Gastrocnemius medialis (tissue), 4 donors: ENCODE measurements at regions not wholly inside any gene's neighbourhood (a gene's known extent, or its start where the extent isn't known, plus 50 kb on each side); places are given as distances from the start of the nearest gene placed in this dataset.

Source experiments
- ATAC-seq, 2 donors: fragments of 150-250 bp; one replicate each; pipeline ENCODE4 v1.9.1; 2016
- DNase-seq, 2 donors: peaks; one replicate each; pipeline ENCODE4 v3.0.0-alpha.2; 2019
- H3K27ac ChIP-seq, 4 donors: fragments of 200-600 bp; sonication (generic); 1 replicate in 1 of 4; 2 replicates in 3 of 4; pipeline ENCODE4 v1.5.1; 2016 to 2018; ENCODE audit warnings: mild to moderate bottlenecking in 2 of 4, moderate library complexity in 1 of 4
- H3K27me3 ChIP-seq, 3 donors: fragments of 200-600 bp; sonication (generic) in 2 of 3; 1 replicate in 1 of 3; 2 replicates in 2 of 3; pipeline versions ENCODE4 v1.5.1 to v1.6.0; 2016 to 2019; ENCODE audit warnings: mild to moderate bottlenecking in 1 of 3, moderate library complexity in 1 of 3
- H3K36me3 ChIP-seq, 2 donors: fragments of 200-600 bp; sonication (generic) in 1 of 2; one replicate each; pipeline ENCODE4 v1.5.1; 2017 to 2018
- H3K4me1 ChIP-seq, 2 donors: fragments of 200-600 bp; sonication (generic) in 1 of 2; one replicate each; pipeline ENCODE4 v1.5.1; 2016 to 2017; ENCODE audit warnings: mild to moderate bottlenecking in 2 of 2
- H3K4me3 ChIP-seq, 4 donors: fragments of 200-600 bp; sonication (generic) in 3 of 4; 1 replicate in 1 of 4; 2 replicates in 3 of 4; pipeline ENCODE4 v1.5.1; 2016 to 2019; ENCODE audit warnings: mild to moderate bottlenecking in 2 of 4
- H3K9me3 ChIP-seq, 3 donors: fragments of 200-600 bp; sonication (generic) in 2 of 3; 1 replicate in 1 of 3; 2 replicates in 2 of 3; pipeline ENCODE4 v1.5.1; 2016 to 2019
- POLR2A ChIP-seq, 2 donors: fragments of 450-650 bp; IDR thresholded peaks; one replicate each; pipeline ENCODE4 v1.6.1; 2017; ENCODE audit warnings: antibody characterized with exemption in 2 of 2, mild to moderate bottlenecking in 2 of 2, moderate library complexity in 2 of 2
- in situ Hi-C, 4 donors: fragments of 200-750 bp; cut with MboI; loops; one replicate each; pipeline versions ENCODE4 v1.15.0 to v1.8.0; 2017; ENCODE audit warnings: low sequenced_read_pairs in 4 of 4
- intact Hi-C: fragments of 100-400 bp; cut with DNase I; formaldehyde crosslinking; loops from one replicate; pipeline ENCODE4 v1.15.1; 2023; ENCODE audit warnings: low total_unique reads
- TF ChIP-seq, protein P1 (sequence below), 5 experiments: fragments of 450-650 bp in 3 of 5; fragments of 200-600 bp in 2 of 5; sonication (generic) in 2 of 5; IDR thresholded peaks in 4 of 5; conservative IDR thresholded peaks in 1 of 5; 1 replicate in 4 of 5; 2 replicates in 1 of 5; pipeline ENCODE4 v1.5.1; 2016 to 2019; ENCODE audit warnings: antibody characterized with exemption in 5 of 5, mild to moderate bottlenecking in 3 of 5, moderate library complexity in 3 of 5

DNA sequence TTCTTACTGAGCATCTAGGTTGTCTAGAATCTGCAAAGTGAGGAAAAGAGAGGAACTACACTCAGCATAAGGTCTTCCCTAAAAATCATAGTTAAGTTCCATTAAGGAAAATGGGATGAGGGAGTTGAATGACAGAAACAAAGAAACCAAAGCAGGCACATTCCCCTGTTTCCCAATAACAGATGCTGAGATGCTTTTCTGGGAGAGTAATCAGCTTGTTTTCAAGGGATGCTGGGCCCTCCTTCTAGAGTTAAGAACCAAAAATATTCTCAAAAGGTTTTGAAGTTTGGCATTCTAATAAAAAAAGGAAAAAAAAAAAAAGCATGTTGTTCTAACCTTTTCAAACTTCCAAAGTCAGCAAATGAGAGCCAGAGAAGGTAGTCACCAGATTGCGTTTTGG lies 105.2 kb upstream of the ZNF648 start:
- Histone ChIP-seq H3K27me3 (no peaks in the 10 kb centered on the region), H3K4me3 (no peak overlapping the region), H3K36me3 (no peaks in the 10 kb centered on the region), H3K4me1 (peaks cover 17 to 22% of the 10 kb centered on the region in 2 donors), H3K9me3 (no peaks in the 10 kb centered on the region), H3K27ac (no peak overlapping the region)
- TF ChIP-seq, protein P1, sequence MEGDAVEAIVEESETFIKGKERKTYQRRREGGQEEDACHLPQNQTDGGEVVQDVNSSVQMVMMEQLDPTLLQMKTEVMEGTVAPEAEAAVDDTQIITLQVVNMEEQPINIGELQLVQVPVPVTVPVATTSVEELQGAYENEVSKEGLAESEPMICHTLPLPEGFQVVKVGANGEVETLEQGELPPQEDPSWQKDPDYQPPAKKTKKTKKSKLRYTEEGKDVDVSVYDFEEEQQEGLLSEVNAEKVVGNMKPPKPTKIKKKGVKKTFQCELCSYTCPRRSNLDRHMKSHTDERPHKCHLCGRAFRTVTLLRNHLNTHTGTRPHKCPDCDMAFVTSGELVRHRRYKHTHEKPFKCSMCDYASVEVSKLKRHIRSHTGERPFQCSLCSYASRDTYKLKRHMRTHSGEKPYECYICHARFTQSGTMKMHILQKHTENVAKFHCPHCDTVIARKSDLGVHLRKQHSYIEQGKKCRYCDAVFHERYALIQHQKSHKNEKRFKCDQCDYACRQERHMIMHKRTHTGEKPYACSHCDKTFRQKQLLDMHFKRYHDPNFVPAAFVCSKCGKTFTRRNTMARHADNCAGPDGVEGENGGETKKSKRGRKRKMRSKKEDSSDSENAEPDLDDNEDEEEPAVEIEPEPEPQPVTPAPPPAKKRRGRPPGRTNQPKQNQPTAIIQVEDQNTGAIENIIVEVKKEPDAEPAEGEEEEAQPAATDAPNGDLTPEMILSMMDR (IDR thresholded peaks at IDR 0.05 in 4 of 5, conservative IDR thresholded peaks at IDR 0.05 in 1 of 5): no peak
- TF ChIP-seq POLR2A (IDR thresholded peaks at IDR 0.05): no peak
- DNase-seq: no peak
- in situ Hi-C loops: no loop called here
- intact Hi-C loops: no loop called here
- ATAC-seq: no peak

DNA sequence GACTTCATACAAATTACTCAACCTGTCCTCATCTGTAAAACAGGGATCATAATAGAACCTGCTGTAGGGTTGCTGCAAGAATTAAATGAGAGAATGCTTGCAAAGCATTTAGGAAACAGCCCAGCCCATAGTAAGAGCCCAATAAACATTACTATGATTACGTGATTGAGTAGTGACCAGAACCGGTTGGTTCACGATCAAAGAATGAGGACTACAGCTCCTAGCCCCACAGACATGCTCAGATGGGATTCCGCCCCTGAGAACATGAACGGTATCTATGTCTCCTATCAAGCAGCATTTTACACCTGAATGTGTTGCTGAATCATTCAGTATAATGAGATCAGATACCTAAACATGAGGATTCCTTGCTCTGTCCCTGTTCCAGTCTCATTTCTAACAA lies 104.8 kb upstream of the ZNF648 start:
- no peaks in the 10 kb centered on the region for H3K27me3 ChIP-seq
- H3K4me3 ChIP-seq: no peak overlapping the region
- no peak for ATAC-seq
- intact Hi-C loops (no loop called here), in situ Hi-C loops (no loop called here)
- DNase-seq: no peak
- no peak overlapping the region for H3K27ac ChIP-seq
- no peaks in the 10 kb centered on the region for H3K36me3 ChIP-seq
- TF ChIP-seq POLR2A (IDR thresholded peaks at IDR 0.05): no peak
- TF ChIP-seq, protein P1 (IDR thresholded peaks at IDR 0.05 in 4 of 5, conservative IDR thresholded peaks at IDR 0.05 in 1 of 5): no peak
- H3K9me3 ChIP-seq: no peaks in the 10 kb centered on the region
- H3K4me1 ChIP-seq: peaks cover 17 to 20% of the 10 kb centered on the region in 2 donors

GRCh38 chr1:182164273-182164672 lies 102.8 kb upstream of the ZNF648 start:
- ATAC-seq (peak; percentile 22 to 40), DNase-seq (peak in 1 of 2 donors; percentile 43)
- no peaks in the 10 kb centered on the region for H3K36me3 ChIP-seq
- peak overlapping the region; percentile 53 to 66 (median 62) for H3K27ac ChIP-seq
- no peaks in the 10 kb centered on the region for H3K9me3 ChIP-seq
- H3K4me3 ChIP-seq: no peak overlapping the region
- TF ChIP-seq, protein P1 (IDR thresholded peaks at IDR 0.05 in 4 of 5, conservative IDR thresholded peaks at IDR 0.05 in 1 of 5): no peak
- TF ChIP-seq POLR2A (IDR thresholded peaks at IDR 0.05): no peak
- in situ Hi-C loops (no loop called here), intact Hi-C loops (no loop called here)
- H3K4me1 ChIP-seq: peaks cover 12 to 16% of the 10 kb centered on the region in 2 donors
- H3K27me3 ChIP-seq: no peaks in the 10 kb centered on the region

DNA sequence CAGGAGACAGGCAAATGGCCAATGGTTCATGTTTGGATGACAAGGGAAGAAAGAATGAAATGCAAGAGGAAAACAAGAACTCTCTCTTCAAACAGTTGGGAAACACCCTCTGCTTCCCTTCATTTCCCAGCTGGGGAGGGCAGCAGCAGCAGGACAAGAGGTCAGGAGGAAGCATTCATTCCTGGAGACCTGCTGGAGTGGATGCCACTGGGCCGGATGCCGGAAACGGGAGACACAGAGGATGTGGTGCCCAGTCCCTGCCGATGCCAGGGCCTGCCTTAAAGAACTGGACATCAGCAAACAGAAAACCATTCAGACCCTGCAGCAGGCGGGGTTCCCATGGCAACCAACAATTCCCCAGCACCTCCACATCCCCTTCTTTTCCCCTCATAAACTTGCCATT lies 102.3 kb upstream of the ZNF648 start:
- in situ Hi-C loops (no loop called here), intact Hi-C loops (no loop called here)
- Histone ChIP-seq H3K27me3 (no peaks in the 10 kb centered on the region), H3K36me3 (no peaks in the 10 kb centered on the region), H3K27ac (peak overlapping the region; percentile 53 to 66 (median 62)), H3K9me3 (no peaks in the 10 kb centered on the region), H3K4me1 (peaks cover 12 to 16% of the 10 kb centered on the region in 2 donors), H3K4me3 (no peak overlapping the region)
- TF ChIP-seq, protein P1 (IDR thresholded peaks at IDR 0.05 in 4 of 5, conservative IDR thresholded peaks at IDR 0.05 in 1 of 5): no peak
- no peak for TF ChIP-seq POLR2A (IDR thresholded peaks at IDR 0.05)
- ATAC-seq: peak; percentile 85 to 89
- peak; percentile 52 to 78 for DNase-seq

DNA sequence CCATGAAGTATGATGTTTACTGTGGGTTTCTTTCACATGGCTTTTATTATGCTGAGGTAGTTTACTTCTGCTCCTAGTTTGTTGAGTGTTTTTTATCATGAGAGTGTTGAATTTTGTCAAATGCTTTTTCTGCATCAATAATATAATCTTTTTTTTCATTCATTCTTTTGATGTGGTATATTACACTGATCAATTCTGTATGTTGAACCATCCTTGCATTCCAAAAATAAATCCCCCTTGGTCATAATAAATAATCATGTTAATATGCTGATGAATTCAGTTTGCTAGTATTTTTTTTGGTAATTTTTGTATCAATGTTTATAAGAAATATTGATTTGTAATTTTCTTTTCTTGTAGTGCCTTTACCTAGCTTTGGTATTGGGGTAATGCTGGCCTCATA lies 97.9 kb upstream of the ZNF648 start:
- ATAC-seq: no peak
- no peaks in the 10 kb centered on the region for H3K27me3 ChIP-seq
- H3K36me3 ChIP-seq: no peaks in the 10 kb centered on the region
- no peaks in the 10 kb centered on the region for H3K9me3 ChIP-seq
- TF ChIP-seq, protein P1 (IDR thresholded peaks at IDR 0.05 in 4 of 5, conservative IDR thresholded peaks at IDR 0.05 in 1 of 5): no peak
- no peak for TF ChIP-seq POLR2A (IDR thresholded peaks at IDR 0.05)
- no peak for DNase-seq
- H3K4me1 ChIP-seq: peaks cover 12 to 15% of the 10 kb centered on the region in 2 donors
- no peak overlapping the region for H3K4me3 ChIP-seq
- H3K27ac ChIP-seq: no peak overlapping the region
- intact Hi-C loops (no loop called here), in situ Hi-C loops (no loop called here)
